MM.1S (cell line): ENCODE measurements at regions not wholly inside any gene's neighbourhood (a gene's known extent, or its start where the extent isn't known, plus 50 kb on each side); places are given as distances from the start of the nearest gene placed in this dataset.

Experiments used
- EZH2 ChIP-seq: fragments of 300-600 bp; sonication (generic); optimal IDR thresholded peaks from 2 replicates; pipeline ENCODE3; 2017; ENCODE audit warnings: low read depth, mild to moderate bottlenecking, antibody characterized with exemption, low read length, mixed read lengths
- TF ChIP-seq, protein P1 (sequence below): fragments of 300-600 bp; sonication (generic); IDR thresholded peaks from 2 replicates; pipeline ENCODE4 v1.5.1; 2016; ENCODE audit warnings: antibody characterized with exemption, low read length, mixed read lengths

DNA sequence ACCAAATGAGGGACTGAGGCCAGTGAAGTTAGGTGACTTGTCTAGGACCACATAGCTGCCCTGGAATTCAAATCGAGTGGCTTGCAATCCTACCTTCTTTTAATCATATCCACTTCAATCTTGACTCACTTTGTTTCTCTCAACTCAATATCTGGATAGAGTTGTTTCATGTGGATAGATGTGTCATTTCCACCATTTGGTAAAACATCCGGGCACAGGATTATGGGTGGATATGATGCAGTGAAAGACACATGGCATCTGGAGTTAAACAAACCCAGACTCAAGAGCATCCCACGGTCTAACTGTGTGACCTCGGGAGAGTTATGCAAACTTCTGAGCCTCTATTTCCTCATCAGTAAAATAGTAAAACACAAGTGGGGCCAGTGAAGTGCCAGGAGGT is 103.6 kb upstream of the CNKSR3 start:
- TF ChIP-seq, protein P1, sequence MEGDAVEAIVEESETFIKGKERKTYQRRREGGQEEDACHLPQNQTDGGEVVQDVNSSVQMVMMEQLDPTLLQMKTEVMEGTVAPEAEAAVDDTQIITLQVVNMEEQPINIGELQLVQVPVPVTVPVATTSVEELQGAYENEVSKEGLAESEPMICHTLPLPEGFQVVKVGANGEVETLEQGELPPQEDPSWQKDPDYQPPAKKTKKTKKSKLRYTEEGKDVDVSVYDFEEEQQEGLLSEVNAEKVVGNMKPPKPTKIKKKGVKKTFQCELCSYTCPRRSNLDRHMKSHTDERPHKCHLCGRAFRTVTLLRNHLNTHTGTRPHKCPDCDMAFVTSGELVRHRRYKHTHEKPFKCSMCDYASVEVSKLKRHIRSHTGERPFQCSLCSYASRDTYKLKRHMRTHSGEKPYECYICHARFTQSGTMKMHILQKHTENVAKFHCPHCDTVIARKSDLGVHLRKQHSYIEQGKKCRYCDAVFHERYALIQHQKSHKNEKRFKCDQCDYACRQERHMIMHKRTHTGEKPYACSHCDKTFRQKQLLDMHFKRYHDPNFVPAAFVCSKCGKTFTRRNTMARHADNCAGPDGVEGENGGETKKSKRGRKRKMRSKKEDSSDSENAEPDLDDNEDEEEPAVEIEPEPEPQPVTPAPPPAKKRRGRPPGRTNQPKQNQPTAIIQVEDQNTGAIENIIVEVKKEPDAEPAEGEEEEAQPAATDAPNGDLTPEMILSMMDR: no peak
- TF ChIP-seq EZH2: no peak
